SK-N-SH (cell line): ENCODE measurements at regions not wholly inside any gene's neighbourhood (a gene's known extent, or its start where the extent isn't known, plus 50 kb on each side); places are given as distances from the start of the nearest gene placed in this dataset.

Experiments used
- CTCF ChIA-PET: fragments of 300-600, 350-600 bp; formaldehyde crosslinking; extraction: SDS; loops from one replicate; lab custom pipeline; 2021; lab: Yijun Ruan, JAX
- POLR2A ChIA-PET: fragments of 350-600 bp; sonication (Branson Sonifier 250); formaldehyde crosslinking; extraction: SDS; loops from one replicate; lab custom pipeline; 2020; ENCODE audit warnings: antibody characterized with exemption, inconsistent platforms; lab: Yijun Ruan, JAX
- DNase-seq: peaks from one replicate; pipeline ENCODE4 v3.0.0; 2012
- H2AFZ ChIP-seq: fragments of 200-600 bp; sonication (generic); 2 replicates; pipeline ENCODE4 v1.8.1; 2016; ENCODE audit warnings: antibody characterized with exemption, mild to moderate bottlenecking, low read depth
- H3F3A ChIP-seq: fragments of 200-600 bp; sonication (generic); replicated peaks from 2 replicates; pipeline ENCODE3; 2016; ENCODE audit warnings: antibody characterized with exemption, mild to moderate bottlenecking; ENCODE audit not compliant: insufficient read depth
- H3K27ac ChIP-seq, 2 experiments: fragments of 200-500 bp in 1 of 2; fragments of 200-600 bp in 1 of 2; sonication (Bioruptor generic) in 1 of 2; sonication (generic), shearing (Covaris generic) in 1 of 2; 2 replicates each; pipeline versions ENCODE4 v1.5.1 to v1.6.1; 2014 to 2016; ENCODE audit warnings: low read depth in 2 of 2, inconsistent platforms in 1 of 2, low read length in 1 of 2, mild to moderate bottlenecking in 1 of 2, mixed read lengths in 1 of 2
- H3K27me3 ChIP-seq: fragments of 200-600 bp; sonication (generic), shearing (Covaris generic); 2 replicates; pipeline ENCODE4 v1.6.1; 2016; ENCODE audit warnings: mixed run types; ENCODE audit not compliant: insufficient read depth
- H3K36me3 ChIP-seq, 2 experiments: fragments of 200-500 bp in 1 of 2; fragments of 200-600 bp in 1 of 2; sonication (Bioruptor generic) in 1 of 2; sonication (generic) in 1 of 2; replicated peaks in 1 of 2; 2 replicates each; pipeline versions ENCODE3 to v1.5.1; 2014 to 2016; ENCODE audit warnings: low read length in 1 of 2, mild to moderate bottlenecking in 1 of 2; ENCODE audit not compliant: insufficient read depth in 2 of 2, control insufficient read depth in 1 of 2
- H3K4me1 ChIP-seq, 2 experiments: fragments of 200-500 bp in 1 of 2; fragments of 200-600 bp in 1 of 2; sonication (Bioruptor generic) in 1 of 2; sonication (generic), shearing (Covaris generic) in 1 of 2; 2 replicates each; pipeline versions ENCODE4 v1.5.1 to v1.6.1; 2014 to 2016; ENCODE audit warnings: low read depth in 1 of 2, low read length in 1 of 2, mixed run types in 1 of 2; ENCODE audit not compliant: insufficient read depth in 2 of 2, control insufficient read depth in 1 of 2
- H3K4me2 ChIP-seq: fragments of 200-600 bp; sonication (generic), shearing (Covaris generic); 2 replicates; pipeline ENCODE4 v1.6.1; 2017; ENCODE audit warnings: mixed run types
- H3K4me3 ChIP-seq, 2 experiments: fragments of 200-500 bp in 1 of 2; fragments of 200-600 bp in 1 of 2; sonication (Bioruptor generic) in 1 of 2; sonication (generic), shearing (Covaris generic) in 1 of 2; 2 replicates each; pipeline versions ENCODE4 v1.5.1 to v1.8.1; 2014 to 2016; ENCODE audit warnings: low read depth in 2 of 2, inconsistent platforms in 1 of 2, low read length in 1 of 2, mild to moderate bottlenecking in 1 of 2, mixed read lengths in 1 of 2, moderate library complexity in 1 of 2
- H3K79me2 ChIP-seq: fragments of 200-600 bp; sonication (generic); 2 replicates; pipeline ENCODE4 v1.8.1; 2017; ENCODE audit warnings: mild to moderate bottlenecking; ENCODE audit not compliant: insufficient read depth
- H3K9ac ChIP-seq: fragments of 200-600 bp; sonication (generic); 2 replicates; pipeline ENCODE4 v1.6.1; 2017; ENCODE audit warnings: mixed run types
- H3K9me2 ChIP-seq: fragments of 200-600 bp; sonication (generic); 2 replicates; pipeline ENCODE4 v1.6.1; 2017; ENCODE audit warnings: mixed run types
- H3K9me3 ChIP-seq: fragments of 200-600 bp; sonication (generic); 2 replicates; pipeline ENCODE4 v1.6.1; 2017; ENCODE audit warnings: mixed run types, mild to moderate bottlenecking, moderate library complexity
- H4K20me1 ChIP-seq: fragments of 200-600 bp; sonication (generic); 2 replicates; pipeline ENCODE4 v1.6.1; 2017; ENCODE audit warnings: mild to moderate bottlenecking, mixed run types; ENCODE audit not compliant: insufficient read depth
- MEF2A ChIP-seq: IDR thresholded peaks from 2 replicates; pipeline ENCODE4 v1.4.0; 2012; ENCODE audit warnings: low read depth, borderline replicate concordance
- NRF1 ChIP-seq: IDR thresholded peaks from 2 replicates; pipeline ENCODE4 v1.6.1; 2012; ENCODE audit warnings: low read depth, mild to moderate bottlenecking, low read length
- TAF1 ChIP-seq: IDR thresholded peaks from 2 replicates; pipeline ENCODE4 v1.6.1; 2012; ENCODE audit warnings: low read depth, mild to moderate bottlenecking, low read length, moderate library complexity, borderline replicate concordance
- YY1 ChIP-seq: IDR thresholded peaks from 2 replicates; pipeline ENCODE4 v1.4.0; 2012; ENCODE audit warnings: low read depth, mild to moderate bottlenecking
- TF ChIP-seq, protein P1 (sequence below): IDR thresholded peaks from 2 replicates; pipeline ENCODE4 v1.4.0; 2012; ENCODE audit warnings: low read depth, borderline replicate concordance
- TF ChIP-seq, protein P2 (sequence below): fragments of 150-350 bp; IDR thresholded peaks from 2 replicates; pipeline ENCODE4 v1.6.1; 2016; ENCODE audit warnings: mild to moderate bottlenecking, low read depth, low read length
- TF ChIP-seq, protein P3 (sequence below): IDR thresholded peaks from 2 replicates; pipeline ENCODE4; 2012
- TF ChIP-seq, protein P4 (sequence below): IDR thresholded peaks from 2 replicates; pipeline ENCODE4 v1.4.0; 2012; ENCODE audit warnings: low read depth
- TF ChIP-seq, protein P5 (sequence below): fragments of 200-600 bp; sonication (generic); IDR thresholded peaks from 2 replicates; pipeline ENCODE4 v1.6.1; 2017; ENCODE audit warnings: antibody characterized with exemption, mild to moderate bottlenecking, moderate library complexity

DNA sequence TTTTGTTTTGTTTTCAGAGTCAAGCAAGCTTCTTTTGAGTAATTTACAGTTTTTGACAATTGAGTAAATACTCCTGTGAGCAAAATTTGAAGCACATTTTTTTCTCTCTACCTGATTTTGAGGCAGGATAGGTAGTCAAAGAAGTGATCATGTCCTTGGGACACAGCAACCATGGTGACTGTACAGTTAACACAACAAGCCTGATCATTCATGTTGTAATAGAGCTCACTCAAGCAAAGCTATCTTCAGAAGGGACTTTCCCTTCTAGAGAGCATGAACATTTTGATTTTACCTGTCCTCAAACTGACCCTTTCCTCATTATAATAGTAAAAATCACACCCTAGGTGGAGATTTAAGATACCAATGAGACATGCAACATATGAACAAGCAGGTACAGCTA lies 126.5 kb upstream of the KCNK1 start:
- no peak overlapping the region for H3K4me2 ChIP-seq
- ChIA-PET CTCF (no interaction called here), POLR2A (no interaction called here)

More for the DNA sequence above, 126.5 kb upstream of the KCNK1 start:
- Histone ChIP-seq H3F3A (no peaks in the 10 kb centered on the region), H3K27ac (no peak overlapping the region), H3K4me3 (no peak overlapping the region), H3K9me3 (no peaks in the 10 kb centered on the region), H3K36me3 (no peaks in the 10 kb centered on the region), H2AFZ (no peak overlapping the region), H3K9me2 (no peaks in the 10 kb centered on the region), H3K79me2 (no peaks in the 10 kb centered on the region), H3K4me1 (peaks cover 0 to 4% of the 10 kb centered on the region in 2 experiments; a peak in 1 of 4 replicates), H4K20me1 (no peaks in the 10 kb centered on the region), H3K27me3 (no peaks in the 10 kb centered on the region), H3K9ac (no peak overlapping the region)
- TF ChIP-seq, protein P1, sequence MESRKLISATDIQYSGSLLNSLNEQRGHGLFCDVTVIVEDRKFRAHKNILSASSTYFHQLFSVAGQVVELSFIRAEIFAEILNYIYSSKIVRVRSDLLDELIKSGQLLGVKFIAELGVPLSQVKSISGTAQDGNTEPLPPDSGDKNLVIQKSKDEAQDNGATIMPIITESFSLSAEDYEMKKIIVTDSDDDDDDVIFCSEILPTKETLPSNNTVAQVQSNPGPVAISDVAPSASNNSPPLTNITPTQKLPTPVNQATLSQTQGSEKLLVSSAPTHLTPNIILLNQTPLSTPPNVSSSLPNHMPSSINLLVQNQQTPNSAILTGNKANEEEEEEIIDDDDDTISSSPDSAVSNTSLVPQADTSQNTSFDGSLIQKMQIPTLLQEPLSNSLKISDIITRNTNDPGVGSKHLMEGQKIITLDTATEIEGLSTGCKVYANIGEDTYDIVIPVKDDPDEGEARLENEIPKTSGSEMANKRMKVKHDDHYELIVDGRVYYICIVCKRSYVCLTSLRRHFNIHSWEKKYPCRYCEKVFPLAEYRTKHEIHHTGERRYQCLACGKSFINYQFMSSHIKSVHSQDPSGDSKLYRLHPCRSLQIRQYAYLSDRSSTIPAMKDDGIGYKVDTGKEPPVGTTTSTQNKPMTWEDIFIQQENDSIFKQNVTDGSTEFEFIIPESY = no peak
- no peak for TF ChIP-seq NRF1
- TF ChIP-seq, protein P2, sequence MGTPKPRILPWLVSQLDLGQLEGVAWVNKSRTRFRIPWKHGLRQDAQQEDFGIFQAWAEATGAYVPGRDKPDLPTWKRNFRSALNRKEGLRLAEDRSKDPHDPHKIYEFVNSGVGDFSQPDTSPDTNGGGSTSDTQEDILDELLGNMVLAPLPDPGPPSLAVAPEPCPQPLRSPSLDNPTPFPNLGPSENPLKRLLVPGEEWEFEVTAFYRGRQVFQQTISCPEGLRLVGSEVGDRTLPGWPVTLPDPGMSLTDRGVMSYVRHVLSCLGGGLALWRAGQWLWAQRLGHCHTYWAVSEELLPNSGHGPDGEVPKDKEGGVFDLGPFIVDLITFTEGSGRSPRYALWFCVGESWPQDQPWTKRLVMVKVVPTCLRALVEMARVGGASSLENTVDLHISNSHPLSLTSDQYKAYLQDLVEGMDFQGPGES = no peak
- TF ChIP-seq, protein P3, sequence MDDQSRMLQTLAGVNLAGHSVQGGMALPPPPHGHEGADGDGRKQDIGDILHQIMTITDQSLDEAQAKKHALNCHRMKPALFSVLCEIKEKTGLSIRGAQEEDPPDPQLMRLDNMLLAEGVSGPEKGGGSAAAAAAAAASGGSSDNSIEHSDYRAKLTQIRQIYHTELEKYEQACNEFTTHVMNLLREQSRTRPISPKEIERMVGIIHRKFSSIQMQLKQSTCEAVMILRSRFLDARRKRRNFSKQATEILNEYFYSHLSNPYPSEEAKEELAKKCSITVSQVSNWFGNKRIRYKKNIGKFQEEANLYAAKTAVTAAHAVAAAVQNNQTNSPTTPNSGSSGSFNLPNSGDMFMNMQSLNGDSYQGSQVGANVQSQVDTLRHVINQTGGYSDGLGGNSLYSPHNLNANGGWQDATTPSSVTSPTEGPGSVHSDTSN = no peak
- no peak for TF ChIP-seq TAF1
- TF ChIP-seq, protein P4, sequence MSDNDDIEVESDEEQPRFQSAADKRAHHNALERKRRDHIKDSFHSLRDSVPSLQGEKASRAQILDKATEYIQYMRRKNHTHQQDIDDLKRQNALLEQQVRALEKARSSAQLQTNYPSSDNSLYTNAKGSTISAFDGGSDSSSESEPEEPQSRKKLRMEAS = no peak
- TF ChIP-seq, protein P5, sequence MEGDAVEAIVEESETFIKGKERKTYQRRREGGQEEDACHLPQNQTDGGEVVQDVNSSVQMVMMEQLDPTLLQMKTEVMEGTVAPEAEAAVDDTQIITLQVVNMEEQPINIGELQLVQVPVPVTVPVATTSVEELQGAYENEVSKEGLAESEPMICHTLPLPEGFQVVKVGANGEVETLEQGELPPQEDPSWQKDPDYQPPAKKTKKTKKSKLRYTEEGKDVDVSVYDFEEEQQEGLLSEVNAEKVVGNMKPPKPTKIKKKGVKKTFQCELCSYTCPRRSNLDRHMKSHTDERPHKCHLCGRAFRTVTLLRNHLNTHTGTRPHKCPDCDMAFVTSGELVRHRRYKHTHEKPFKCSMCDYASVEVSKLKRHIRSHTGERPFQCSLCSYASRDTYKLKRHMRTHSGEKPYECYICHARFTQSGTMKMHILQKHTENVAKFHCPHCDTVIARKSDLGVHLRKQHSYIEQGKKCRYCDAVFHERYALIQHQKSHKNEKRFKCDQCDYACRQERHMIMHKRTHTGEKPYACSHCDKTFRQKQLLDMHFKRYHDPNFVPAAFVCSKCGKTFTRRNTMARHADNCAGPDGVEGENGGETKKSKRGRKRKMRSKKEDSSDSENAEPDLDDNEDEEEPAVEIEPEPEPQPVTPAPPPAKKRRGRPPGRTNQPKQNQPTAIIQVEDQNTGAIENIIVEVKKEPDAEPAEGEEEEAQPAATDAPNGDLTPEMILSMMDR = no peak
- no peak for TF ChIP-seq YY1
- no peak for TF ChIP-seq MEF2A
- DNase-seq = no peak
